Naive thymus-derived CD8-positive, alpha-beta T cell (primary cell): ENCODE measurements at regions not wholly inside any gene's neighbourhood (a gene's known extent, or its start where the extent isn't known, plus 50 kb on each side); places are given as distances from the start of the nearest gene placed in this dataset.

Source experiments
- ATAC-seq, 2 donors: fragments of 150-1000 bp; cut with Tn5 transposase in 1 of 2; sonication (Bioruptor Pico), chemical (Tn5 transposase) in 1 of 2; 1 replicate in 1 of 2; 2 replicates in 1 of 2; pipeline ENCODE4 v1.10.0; 2021; ENCODE audit warnings: mild to moderate bottlenecking in 2 of 2, moderate library complexity in 2 of 2
- POLR2A ChIA-PET: fragments of 350-600 bp; sonication (Branson Sonifier 250); formaldehyde crosslinking; loops from one replicate; lab custom pipeline; 2021; ENCODE audit warnings: antibody characterized with exemption; lab: Charles Lee
- DNase-seq, 10 donors: peaks; one replicate each; pipeline versions ENCODE4 v3.0.0 to v3.0.0-alpha.2; 2020 to 2022
- H3K27ac Mint-ChIP-seq, 10 donors: one replicate each; pipeline ENCODE4 v1.8.0; 2020 to 2022; ENCODE audit warnings: mild to moderate bottlenecking in 10 of 10, mixed read lengths in 10 of 10, moderate library complexity in 4 of 10, inconsistent platforms in 1 of 10
- H3K27me3 Mint-ChIP-seq, 5 donors: one replicate each; pipeline ENCODE4 v1.8.0; 2021 to 2022; ENCODE audit warnings: mixed read lengths in 5 of 5
- H3K36me3 Mint-ChIP-seq, 3 donors: one replicate each; pipeline ENCODE4 v1.8.0; 2020 to 2022; ENCODE audit warnings: mixed read lengths in 3 of 3, mild to moderate bottlenecking in 2 of 3, inconsistent platforms in 1 of 3
- H3K4me1 Mint-ChIP-seq, 4 donors: one replicate each; pipeline ENCODE4 v1.8.0; 2021 to 2022; ENCODE audit warnings: mixed read lengths in 4 of 4
- H3K4me3 Mint-ChIP-seq, 10 donors: one replicate each; pipeline ENCODE4 v1.8.0; 2020 to 2022; ENCODE audit warnings: mild to moderate bottlenecking in 10 of 10, mixed read lengths in 10 of 10, moderate library complexity in 6 of 10, inconsistent platforms in 1 of 10
- H3K9me3 Mint-ChIP-seq, 9 donors: one replicate each; pipeline ENCODE4 v1.8.0; 2020 to 2022; ENCODE audit warnings: mixed read lengths in 9 of 9, mild to moderate bottlenecking in 3 of 9, inconsistent platforms in 1 of 9, moderate library complexity in 1 of 9

GRCh38 chr6:22411376-22412105 lies 114.7 kb upstream of the PRL start:
- DNase-seq: no peak
- Mint-ChIP-seq H3K36me3 (no peaks in the 10 kb centered on the region), H3K4me1 (no peaks in the 10 kb centered on the region), H3K27ac (no peak overlapping the region), H3K9me3 (no peaks in the 10 kb centered on the region), H3K27me3 (peaks cover 0 to 5% (median 0%) of the 10 kb centered on the region in 5 donors), H3K4me3 (no peak overlapping the region)
- ATAC-seq: no peak
- POLR2A ChIA-PET: no interaction called here

- H3K9me3 Mint-ChIP-seq: no peaks in the 10 kb centered on the region
- POLR2A ChIA-PET: no interaction called here
- no peak overlapping the region for H3K27ac Mint-ChIP-seq
- H3K4me3 Mint-ChIP-seq: no peak overlapping the region
- DNase-seq (no peak), ATAC-seq (no peak)
- peaks cover 0 to 5% (median 0%) of the 10 kb centered on the region in 5 donors for H3K27me3 Mint-ChIP-seq
- H3K4me1 Mint-ChIP-seq: no peaks in the 10 kb centered on the region
- no peaks in the 10 kb centered on the region for H3K36me3 Mint-ChIP-seq
Observed at GRCh38 chr6:22412994-22413393, 116.2 kb upstream of the PRL start.

DNA sequence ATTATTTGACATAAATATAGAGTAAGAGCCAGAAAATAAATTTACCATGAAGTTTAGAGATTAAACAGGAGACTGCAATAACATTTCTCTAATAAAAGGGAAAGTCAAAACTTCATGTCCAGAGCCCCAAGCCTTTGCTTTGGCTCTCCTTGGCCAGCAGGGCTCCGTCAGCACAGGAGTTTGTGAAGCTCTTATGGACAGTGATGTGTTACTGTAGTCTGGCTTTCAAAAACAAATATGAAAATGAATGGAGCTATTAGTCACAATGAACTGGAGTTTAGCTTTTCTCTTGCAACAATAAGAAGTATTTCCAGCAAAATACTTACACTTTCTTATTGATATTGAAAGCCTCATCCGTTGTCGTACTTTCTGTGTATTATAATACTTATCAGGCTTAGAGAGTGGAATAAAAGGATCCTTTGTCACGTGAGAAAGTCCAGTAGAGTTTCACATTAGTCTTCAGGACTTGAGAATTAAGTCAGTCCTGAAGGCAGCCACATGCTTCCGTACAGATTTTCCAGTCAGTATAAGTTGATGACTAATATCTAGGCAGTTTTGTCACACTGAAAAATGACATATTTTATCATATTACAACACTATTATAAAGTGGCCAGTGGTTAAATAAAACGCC lies 117.0 kb upstream of the PRL start:
- DNase-seq: no peak
- Mint-ChIP-seq H3K9me3 (peaks cover 0 to 7% (median 3%) of the 10 kb centered on the region in 9 donors), H3K36me3 (peaks cover 0 to 2% (median 0%) of the 10 kb centered on the region in 3 donors), H3K4me1 (no peaks in the 10 kb centered on the region), H3K27ac (no peak overlapping the region), H3K27me3 (peaks cover 0 to 5% (median 0%) of the 10 kb centered on the region in 5 donors), H3K4me3 (no peak overlapping the region)
- POLR2A ChIA-PET: no interaction called here
- ATAC-seq: no peak

- POLR2A ChIA-PET: no interaction called here
- Mint-ChIP-seq H3K27ac (no peak overlapping the region), H3K4me1 (no peaks in the 10 kb centered on the region), H3K36me3 (peaks cover 0 to 17% (median 11%) of the 10 kb centered on the region in 3 donors), H3K4me3 (no peak overlapping the region), H3K27me3 (no peaks in the 10 kb centered on the region), H3K9me3 (peaks cover 8 to 34% (median 23%) of the 10 kb centered on the region in 9 donors)
- ATAC-seq (no peak), DNase-seq (no peak)
Observed at GRCh38 chr6:22418714-22419113, 121.9 kb upstream of the PRL start.

DNA sequence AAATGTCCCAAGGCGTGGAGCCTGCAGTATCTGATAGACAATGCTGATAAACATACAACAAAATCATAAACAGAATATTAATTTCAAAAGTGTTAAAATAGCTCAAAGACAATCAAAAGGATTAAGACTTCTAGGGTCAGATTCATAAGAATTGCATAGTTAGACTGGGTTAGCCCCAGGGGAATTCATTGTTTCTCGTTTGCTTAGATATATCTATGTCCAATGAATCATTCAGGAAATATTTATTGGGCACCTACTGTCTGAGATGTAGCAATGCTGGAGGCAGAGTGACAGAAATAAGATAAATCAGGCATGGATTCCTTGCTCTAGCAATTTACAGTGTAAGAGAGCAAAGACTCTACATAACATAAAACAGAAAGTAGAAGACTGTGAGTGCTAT lies 124.4 kb upstream of the PRL start:
- peaks cover 0 to 17% (median 11%) of the 10 kb centered on the region in 3 donors for H3K36me3 Mint-ChIP-seq
- ATAC-seq (no peak), DNase-seq (no peak)
- no peaks in the 10 kb centered on the region for H3K4me1 Mint-ChIP-seq
- no peaks in the 10 kb centered on the region for H3K27me3 Mint-ChIP-seq
- H3K4me3 Mint-ChIP-seq: no peak overlapping the region
- no peak overlapping the region for H3K27ac Mint-ChIP-seq
- POLR2A ChIA-PET: no interaction called here
- peaks cover 8 to 34% (median 23%) of the 10 kb centered on the region in 9 donors for H3K9me3 Mint-ChIP-seq

GRCh38 chr6:22424196-22424595 lies 127.4 kb upstream of the PRL start:
- Mint-ChIP-seq H3K36me3 (peaks cover 0 to 11% (median 8%) of the 10 kb centered on the region in 3 donors), H3K4me1 (no peaks in the 10 kb centered on the region), H3K9me3 (peaks cover 6 to 24% (median 15%) of the 10 kb centered on the region in 9 donors), H3K27me3 (peaks cover 0 to 3% (median 0%) of the 10 kb centered on the region in 5 donors), H3K4me3 (no peak overlapping the region), H3K27ac (no peak overlapping the region)
- no peak for DNase-seq
- ATAC-seq: no peak
- POLR2A ChIA-PET: no interaction called here

DNA sequence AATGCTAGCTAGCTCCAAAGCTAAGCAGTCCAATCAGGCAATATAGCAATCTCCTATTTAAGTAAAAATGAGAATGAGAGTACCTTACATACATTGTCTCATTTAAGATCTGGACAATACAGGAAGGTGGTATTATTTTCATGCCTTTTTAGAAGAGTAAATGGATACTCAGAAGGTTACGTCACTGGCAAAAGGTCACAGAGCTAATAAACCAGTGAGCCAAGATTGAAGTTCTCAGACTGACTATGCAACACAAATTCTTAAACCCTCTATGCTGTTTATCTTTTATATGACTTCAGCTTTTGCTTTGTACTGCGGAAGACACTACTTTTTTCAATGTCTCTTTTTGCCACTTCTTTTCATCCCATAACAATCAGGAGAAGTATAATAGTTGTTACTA lies 135.2 kb upstream of the PRL start:
- Mint-ChIP-seq H3K27ac (no peak overlapping the region), H3K36me3 (no peaks in the 10 kb centered on the region), H3K4me3 (no peak overlapping the region), H3K4me1 (no peaks in the 10 kb centered on the region), H3K27me3 (peaks cover 0 to 3% (median 0%) of the 10 kb centered on the region in 5 donors), H3K9me3 (peaks cover 0 to 7% (median 0%) of the 10 kb centered on the region in 9 donors)
- ATAC-seq: no peak
- POLR2A ChIA-PET: no interaction called here
- DNase-seq: no peak

DNA sequence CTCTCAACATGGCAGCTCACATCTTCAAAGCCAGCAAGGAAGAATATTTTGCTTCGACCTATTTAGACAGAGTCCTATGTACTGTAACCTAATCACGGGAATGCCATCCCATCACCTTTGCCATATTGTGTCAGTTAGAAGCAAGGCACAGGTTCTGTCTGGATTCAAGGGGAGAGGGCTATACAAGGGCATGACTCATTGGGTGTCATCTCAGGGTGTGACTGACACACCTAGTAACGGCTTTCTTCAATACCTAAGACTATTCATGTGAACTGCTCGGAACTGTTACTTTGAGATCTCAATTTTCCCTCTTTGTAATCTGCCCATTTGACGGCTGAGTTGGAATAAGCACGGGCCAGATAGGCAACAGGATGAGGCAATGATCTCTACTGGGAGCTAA lies 135.6 kb upstream of the HDGFL1 start:
- H3K27ac Mint-ChIP-seq: no peak overlapping the region
- H3K36me3 Mint-ChIP-seq: no peaks in the 10 kb centered on the region
- H3K9me3 Mint-ChIP-seq: peaks cover 0 to 6% (median 0%) of the 10 kb centered on the region in 9 donors
- no peak for DNase-seq
- no peaks in the 10 kb centered on the region for H3K4me1 Mint-ChIP-seq
- no peak for ATAC-seq
- no peak overlapping the region for H3K4me3 Mint-ChIP-seq
- no peaks in the 10 kb centered on the region for H3K27me3 Mint-ChIP-seq
- POLR2A ChIA-PET: no interaction called here

- Mint-ChIP-seq H3K4me3 (no peak overlapping the region), H3K36me3 (no peaks in the 10 kb centered on the region)
- POLR2A ChIA-PET: no interaction called here
Observed at GRCh38 chr6:22435151-22435550, 134.2 kb upstream of the HDGFL1 start.

GRCh38 chr6:22436134-22436533 lies 133.2 kb upstream of the HDGFL1 start:
- Mint-ChIP-seq H3K9me3 (peaks cover 0 to 10% (median 0%) of the 10 kb centered on the region in 9 donors), H3K36me3 (no peaks in the 10 kb centered on the region), H3K4me3 (no peak overlapping the region), H3K27ac (no peak overlapping the region), H3K27me3 (no peaks in the 10 kb centered on the region), H3K4me1 (no peaks in the 10 kb centered on the region)
- POLR2A ChIA-PET: no interaction called here
- ATAC-seq (no peak), DNase-seq (no peak)

More at GRCh38 chr6:22435151-22435550, 134.2 kb upstream of the HDGFL1 start:
- H3K4me1 Mint-ChIP-seq: no peaks in the 10 kb centered on the region
- no peak for ATAC-seq
- no peak overlapping the region for H3K27ac Mint-ChIP-seq
- H3K27me3 Mint-ChIP-seq: no peaks in the 10 kb centered on the region
- peaks cover 0 to 10% (median 0%) of the 10 kb centered on the region in 9 donors for H3K9me3 Mint-ChIP-seq
- no peak for DNase-seq

DNA sequence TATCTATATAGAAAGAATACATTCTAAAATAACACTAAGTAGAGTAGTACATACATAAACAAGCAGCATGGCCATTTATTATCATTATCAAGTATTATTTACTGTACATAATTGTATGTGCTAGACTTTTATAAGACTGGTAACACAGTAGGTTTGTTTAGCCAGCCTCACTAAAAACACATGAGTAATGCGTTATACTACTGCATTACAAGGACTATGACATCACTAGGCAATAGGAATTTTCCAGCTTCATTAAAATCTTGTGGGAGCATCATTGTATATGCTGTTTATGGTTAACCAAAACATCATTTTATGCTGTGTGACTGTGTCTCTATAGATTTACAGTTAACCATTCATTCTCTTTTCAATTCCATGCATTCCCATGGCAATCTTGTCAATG lies 131.7 kb upstream of the HDGFL1 start:
- Mint-ChIP-seq H3K27me3 (no peaks in the 10 kb centered on the region), H3K9me3 (peaks cover 0 to 10% (median 0%) of the 10 kb centered on the region in 9 donors), H3K27ac (no peak overlapping the region), H3K36me3 (no peaks in the 10 kb centered on the region), H3K4me1 (no peaks in the 10 kb centered on the region), H3K4me3 (no peak overlapping the region)
- DNase-seq (no peak), ATAC-seq (no peak)
- POLR2A ChIA-PET: no interaction called here

GRCh38 chr6:22442826-22443225 lies 126.5 kb upstream of the HDGFL1 start:
- Mint-ChIP-seq H3K27me3 (no peaks in the 10 kb centered on the region), H3K27ac (no peak overlapping the region), H3K4me1 (no peaks in the 10 kb centered on the region), H3K9me3 (peaks cover 0 to 10% (median 0%) of the 10 kb centered on the region in 9 donors), H3K36me3 (no peaks in the 10 kb centered on the region), H3K4me3 (no peak overlapping the region)
- no peak for DNase-seq
- POLR2A ChIA-PET: no interaction called here
- ATAC-seq: no peak

- Mint-ChIP-seq H3K27ac (no peak overlapping the region), H3K27me3 (no peaks in the 10 kb centered on the region), H3K4me3 (no peak overlapping the region), H3K4me1 (no peaks in the 10 kb centered on the region), H3K36me3 (no peaks in the 10 kb centered on the region), H3K9me3 (peaks cover 0 to 2% (median 0%) of the 10 kb centered on the region in 9 donors)
- POLR2A ChIA-PET: no interaction called here
- DNase-seq (no peak), ATAC-seq (no peak)
Observed at GRCh38 chr6:22444330-22444729, 125.0 kb upstream of the HDGFL1 start.
